Fibroblast of skin of right biceps (primary cell): ENCODE measurements at regions not wholly inside any gene's neighbourhood (a gene's known extent, or its start where the extent isn't known, plus 50 kb on each side); places are given as distances from the start of the nearest gene placed in this dataset.
A peak's percentile ranks its signal among the peaks of the same experiment; 100 is the strongest.

ENCODE experiments used
- DNase-seq: peaks from one replicate; pipeline ENCODE4 v3.0.0-alpha.2; 2013

DNA sequence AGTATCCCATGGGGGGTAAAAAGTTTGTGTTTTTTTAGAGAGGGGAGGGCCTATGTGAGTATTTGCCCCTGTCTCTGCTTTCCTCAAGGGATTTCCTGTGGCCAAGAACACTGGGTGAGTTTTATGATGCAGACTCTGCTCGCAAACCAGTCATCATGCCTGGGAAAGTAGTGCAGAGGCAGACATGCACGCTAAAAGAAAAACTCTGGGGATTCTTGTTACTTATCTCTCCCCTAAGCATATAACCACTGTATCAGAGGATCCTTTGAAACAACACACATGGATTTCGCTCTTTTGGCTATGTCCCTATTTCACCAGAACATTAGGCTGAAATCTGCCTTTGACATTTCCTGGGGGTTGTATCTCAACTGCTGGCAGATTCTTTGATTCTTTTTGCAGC is 1845.8 kb upstream of the SEL1L start:
- peak; percentile 17 for DNase-seq

DNA sequence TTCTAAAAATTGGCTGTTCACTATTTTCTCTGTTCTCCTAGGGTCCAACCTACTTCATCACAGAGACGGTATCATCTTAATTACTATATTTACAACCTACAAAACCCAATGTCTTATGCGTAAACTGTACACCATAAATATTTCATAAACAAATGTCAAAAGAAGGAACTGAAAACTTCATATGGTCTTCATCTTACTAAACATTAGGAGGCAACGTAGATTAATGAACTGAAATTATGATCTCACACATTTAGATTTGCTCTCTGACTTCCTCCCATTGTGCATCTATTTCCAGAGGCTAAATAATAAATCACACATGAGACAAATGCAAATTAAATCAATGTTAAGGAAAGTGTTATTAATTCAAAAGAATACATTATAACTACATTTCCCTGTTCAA is 1850.6 kb upstream of the SEL1L start:
- no peak for DNase-seq

DNA sequence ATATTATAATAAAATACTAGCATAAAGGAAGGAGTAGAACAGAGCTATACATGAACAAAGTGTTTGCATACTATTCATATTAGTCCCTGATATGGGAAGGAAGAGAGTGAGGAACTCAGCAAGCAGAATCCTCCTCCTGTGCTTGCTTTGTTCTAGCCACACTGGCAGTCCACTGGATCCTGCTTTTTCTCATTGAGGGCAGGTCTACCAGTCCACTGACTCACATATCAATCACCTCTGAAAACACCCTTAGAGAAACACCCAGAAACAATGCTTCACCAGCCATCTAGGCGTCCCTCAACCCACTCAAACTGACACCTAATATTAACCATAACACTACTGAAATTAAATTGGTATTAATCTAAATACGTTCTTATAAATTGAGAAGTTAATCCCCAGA is 1861.7 kb upstream of the SEL1L start:
- no peak for DNase-seq

DNA sequence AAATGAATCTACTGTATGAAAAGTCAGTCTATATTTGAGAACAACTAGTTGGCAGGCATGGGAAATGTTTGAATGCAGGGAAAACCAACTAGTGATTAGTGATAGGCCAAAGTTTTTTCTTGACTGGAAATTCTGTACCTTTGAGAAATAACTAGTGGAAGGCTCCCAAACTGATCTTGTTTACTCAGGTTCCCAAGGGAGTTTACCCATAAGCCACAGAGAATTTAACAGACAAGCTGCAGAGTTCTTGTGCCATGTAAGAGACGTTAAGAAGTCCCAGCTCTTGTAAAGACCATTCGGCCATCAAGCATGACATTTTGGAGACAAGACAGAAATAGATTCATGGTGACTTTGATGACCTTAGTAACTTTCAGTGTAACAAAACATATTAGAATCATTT is 1882.8 kb upstream of the SEL1L start:
- peak; percentile 9 for DNase-seq

DNA sequence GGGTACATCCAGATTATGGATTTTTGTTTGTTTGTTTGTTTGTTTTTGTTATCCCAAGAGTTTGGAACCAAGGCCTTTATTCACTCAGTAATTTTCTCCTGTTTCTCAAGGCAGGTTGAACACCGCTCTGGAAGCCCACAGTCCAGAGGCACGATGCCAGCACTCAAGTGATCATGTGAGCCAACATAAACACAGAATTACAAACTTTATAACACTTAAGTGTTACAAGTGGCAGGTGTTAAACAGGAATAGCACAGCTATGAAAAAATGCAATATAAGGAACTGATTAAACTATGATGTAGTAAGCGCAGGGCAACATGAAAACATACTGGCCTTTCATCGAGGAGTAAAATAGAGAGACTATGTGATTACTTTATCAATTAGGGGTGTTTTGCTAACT is 1885.8 kb upstream of the SEL1L start:
- DNase-seq = no peak

DNA sequence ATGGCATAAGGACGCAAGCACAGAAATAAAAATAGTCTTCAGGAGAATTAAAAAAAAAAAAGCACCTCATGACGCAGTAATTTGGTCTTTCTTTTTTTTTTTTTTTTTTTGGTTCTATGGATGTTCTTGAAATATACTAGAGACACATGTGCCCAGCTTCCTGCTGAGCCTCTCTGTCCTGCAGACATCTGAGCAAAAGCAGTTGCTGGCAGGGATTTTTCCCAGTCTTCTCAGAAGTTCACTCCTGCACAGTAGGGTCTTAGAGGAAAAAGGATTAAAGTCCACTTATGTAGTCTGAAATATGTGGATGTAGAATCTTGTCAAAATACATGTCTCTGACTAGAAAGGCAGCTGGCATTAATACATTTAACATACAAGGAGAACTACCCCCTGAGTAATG is 1888.1 kb upstream of the SEL1L start:
- no peak for DNase-seq

DNA sequence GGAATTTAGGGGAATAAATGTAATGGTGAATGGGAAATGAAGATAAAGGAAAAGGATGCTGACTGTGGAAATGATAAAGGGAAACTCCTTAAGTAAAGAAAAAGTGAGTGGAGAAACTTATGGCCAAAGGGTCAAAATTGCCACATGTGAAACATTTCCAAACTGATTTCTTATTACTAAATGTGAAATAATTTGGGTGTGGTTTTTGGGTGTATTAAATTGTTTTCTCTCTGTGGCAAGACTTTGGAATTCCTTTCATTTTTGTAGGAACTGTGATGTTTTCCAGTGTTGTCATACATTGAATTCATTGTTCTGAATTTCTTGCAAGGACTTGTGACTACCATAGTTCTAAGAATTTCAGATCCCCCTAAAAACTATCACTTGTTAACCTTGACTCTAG is 1891.5 kb upstream of the SEL1L start:
- DNase-seq = peak; percentile 79

DNA sequence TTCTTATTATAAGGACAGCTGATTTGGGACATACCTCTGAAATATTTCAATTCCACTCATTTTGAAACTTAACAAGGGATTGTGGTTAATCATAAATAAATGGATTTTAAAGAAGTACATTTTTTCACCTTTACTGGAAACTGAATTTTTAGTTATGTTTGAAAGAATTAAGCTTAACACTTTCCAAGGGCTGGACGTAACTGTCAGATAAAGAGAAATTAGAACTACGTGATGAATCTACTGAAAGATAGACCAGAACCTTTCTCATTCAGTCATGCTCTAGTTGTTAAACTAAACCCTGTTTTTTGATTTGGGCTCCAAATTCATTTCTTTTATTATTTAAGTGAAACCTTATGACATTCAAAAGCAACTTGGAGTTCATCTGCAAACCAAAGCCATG is 1892.1 kb upstream of the SEL1L start:
- peak; percentile 43 for DNase-seq

DNA sequence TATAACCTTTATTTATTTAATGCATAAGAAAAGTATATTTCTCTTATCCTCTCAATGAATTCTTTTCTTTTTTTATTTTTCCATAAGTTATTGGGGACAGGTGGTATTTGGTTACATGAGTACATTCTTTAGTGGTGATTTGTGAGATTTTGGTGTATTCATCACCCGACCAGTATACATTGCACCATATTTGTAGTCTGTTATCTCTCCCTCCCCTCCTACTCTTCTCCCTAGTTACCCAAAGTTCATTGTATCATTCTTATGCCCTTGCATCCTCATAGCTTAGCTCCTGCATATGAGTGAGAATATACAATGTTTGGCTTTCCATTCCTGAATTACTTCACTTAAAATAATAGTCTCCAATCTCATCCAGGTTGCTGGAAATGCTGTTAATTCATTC is 1900.0 kb upstream of the SEL1L start:
- peak; percentile 33 for DNase-seq

DNA sequence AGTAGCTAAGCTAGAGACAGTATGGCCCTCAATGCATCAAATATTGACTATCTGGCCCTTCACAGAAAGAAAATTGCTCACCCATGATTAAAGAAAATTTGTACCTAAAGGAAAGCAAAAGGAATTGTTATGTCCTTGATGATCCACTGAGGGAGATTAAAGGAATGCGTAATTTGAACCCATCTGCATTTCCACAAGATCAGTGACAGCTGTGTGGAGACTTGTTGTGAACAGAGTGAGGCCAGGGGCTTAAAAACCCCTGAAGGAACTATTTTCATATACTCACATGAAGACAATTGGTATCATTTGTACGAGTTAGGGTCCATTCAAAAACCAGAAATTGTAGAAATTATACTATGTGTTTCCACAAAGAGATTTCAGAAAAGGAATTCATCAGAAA is 1908.1 kb upstream of the SEL1L start:
- no peak for DNase-seq

DNA sequence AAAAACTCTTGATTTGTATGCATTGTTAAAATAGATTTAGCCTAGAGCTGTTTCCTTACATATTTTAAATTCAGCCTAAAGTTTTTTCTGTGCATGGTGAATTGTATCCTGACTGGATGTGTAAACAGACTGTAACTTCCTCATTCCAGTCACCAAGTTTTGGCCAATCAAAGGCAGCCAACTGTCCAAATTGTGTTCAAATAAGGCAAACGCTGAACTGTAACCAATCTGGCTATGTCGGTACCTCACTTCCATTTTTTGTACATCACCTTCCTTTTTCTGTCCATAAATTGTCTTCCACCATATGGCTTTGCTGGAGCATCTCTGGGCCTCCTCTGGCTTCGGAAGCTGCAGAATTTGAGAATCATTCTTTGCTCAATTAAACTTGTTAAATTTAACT is 1921.9 kb upstream of the SEL1L start:
- DNase-seq = no peak

DNA sequence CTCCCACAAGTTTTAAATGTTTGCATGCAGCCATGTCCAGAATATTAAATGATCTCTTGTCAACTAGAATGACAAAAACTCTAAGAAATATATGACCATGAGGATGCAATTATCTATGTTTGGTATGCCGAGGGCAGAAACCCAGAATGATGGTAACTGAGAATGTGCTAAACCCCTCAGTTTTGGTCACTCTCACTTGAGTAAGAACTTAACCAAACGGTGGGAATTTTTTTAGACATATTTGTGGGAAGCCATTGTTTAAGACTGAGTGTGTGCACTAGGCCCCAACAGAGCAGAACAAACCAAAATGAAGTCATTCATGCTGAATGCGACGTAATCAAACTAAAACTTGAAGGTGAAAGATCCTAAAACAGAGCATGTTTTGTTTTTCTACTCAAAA is 1927.9 kb upstream of the SEL1L start:
- DNase-seq = peak; percentile 46

DNA sequence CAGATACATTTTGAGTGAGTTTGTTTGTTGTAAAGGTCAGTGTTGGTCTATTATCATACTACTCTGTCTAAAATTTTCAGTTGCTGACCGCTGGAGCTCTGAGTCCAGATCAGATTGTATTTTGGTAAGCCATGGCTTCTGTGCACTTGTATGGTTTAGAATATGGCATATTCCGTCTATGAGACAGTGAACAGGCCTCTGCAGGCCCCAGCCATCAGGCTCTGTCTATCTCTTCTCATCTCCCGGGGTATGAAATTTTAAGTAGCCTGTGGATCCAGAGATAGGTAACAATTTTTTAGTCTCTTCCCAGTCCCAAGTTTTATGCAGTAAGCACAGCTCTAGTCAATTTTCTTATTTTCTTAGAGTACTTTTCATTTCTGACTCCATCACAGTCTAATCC is 1929.1 kb upstream of the SEL1L start:
- no peak for DNase-seq

DNA sequence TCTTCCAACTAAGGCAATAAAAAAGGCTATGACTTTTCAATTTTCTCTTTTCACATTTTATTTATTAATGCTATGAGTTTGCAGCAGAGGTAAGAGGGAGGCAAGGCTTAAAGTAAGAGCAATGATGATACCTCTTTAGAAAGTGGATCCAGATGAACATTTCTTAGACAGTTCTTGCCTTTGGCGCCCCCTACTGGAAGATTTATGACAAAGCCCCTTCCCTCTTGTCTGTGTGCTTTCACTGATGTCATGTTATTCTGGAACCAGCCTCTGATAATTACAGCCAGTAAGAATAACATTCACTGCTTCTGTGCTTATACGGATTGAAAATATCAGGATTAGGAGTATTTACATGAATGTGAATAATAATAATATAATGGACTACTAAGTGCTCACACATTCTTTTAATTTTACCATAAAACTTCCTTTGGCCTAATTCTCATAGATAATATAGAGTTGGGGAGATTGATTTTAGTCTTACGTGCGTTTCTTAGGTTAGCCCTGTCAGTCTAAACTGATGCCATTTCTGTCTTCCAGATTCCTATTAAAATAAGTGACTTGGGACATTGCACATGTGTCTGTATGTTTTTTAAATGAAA is 1929.9 kb upstream of the SEL1L start:
- DNase-seq = peak; percentile 70

DNA sequence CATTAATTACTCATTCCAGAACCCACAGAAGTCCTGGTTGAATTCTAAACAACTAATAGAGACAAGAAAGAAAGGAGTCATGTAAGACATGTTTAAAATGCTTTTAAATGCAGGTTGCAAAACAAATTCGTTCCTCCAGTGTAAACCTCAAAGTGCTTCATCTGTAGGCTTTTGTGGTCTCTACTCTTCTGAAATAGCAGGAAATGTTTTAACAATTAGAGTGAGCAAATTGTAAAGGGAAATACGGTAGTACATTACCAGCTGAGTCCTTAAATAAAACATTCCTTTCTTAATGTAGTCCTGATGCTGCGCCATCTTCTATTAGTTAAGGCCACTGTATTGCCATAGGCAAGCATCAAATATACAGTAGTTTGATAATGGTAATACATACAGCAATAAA is 1934.2 kb upstream of the SEL1L start:
- peak; percentile 81 for DNase-seq

DNA sequence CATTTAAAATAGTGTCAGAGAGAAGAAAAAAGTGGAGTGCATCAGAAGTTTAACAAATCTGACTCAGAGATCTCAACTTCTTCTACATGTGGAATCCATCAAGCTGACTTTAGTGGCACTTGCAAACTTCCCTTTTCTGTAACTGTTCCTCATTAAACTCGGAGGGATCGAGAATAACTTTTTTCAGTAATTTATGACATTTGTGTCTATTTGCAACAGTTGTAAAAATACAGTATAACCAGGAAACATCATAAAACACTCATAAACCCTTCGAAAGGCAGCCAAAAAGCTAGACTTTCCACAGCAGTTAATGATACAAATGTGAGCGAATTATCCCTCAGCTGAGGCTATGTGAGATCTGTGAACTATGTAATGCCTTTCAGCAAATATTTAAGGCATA is 1936.8 kb upstream of the SEL1L start:
- DNase-seq = peak; percentile 88

DNA sequence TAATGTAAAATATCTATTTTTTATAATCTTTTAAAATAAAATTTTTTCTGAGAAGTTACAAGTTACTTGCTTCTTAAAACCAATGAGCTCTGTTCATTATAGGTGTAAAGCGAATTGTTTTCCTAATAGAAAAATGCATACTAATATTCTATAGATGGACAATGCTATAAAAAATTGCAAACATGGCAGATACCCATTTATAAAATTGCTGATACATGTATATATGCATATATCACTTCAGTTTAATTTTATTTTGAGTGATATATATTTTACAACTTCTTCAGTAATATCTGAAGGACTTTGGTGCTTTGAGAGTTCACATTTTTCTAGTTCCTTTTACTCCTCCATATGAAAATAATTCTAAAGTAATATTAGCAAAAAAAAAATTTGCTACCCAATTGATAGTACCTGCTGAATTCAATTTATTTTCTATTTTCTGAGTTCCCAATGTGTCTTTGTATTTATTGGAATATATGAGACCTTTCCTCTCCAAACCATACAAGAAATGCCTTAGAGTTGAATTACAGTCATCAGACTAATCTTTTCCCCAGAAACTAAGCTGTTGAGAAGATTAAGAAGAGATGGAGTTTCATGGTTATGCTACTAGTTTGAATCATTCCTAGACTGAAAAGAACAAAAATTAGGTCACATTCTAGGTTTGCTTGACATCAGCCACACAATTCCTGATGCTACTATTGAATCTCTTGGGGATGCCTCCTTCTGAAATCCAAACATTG is 1937.5 kb upstream of the SEL1L start:
- DNase-seq = peak; percentile 0

DNA sequence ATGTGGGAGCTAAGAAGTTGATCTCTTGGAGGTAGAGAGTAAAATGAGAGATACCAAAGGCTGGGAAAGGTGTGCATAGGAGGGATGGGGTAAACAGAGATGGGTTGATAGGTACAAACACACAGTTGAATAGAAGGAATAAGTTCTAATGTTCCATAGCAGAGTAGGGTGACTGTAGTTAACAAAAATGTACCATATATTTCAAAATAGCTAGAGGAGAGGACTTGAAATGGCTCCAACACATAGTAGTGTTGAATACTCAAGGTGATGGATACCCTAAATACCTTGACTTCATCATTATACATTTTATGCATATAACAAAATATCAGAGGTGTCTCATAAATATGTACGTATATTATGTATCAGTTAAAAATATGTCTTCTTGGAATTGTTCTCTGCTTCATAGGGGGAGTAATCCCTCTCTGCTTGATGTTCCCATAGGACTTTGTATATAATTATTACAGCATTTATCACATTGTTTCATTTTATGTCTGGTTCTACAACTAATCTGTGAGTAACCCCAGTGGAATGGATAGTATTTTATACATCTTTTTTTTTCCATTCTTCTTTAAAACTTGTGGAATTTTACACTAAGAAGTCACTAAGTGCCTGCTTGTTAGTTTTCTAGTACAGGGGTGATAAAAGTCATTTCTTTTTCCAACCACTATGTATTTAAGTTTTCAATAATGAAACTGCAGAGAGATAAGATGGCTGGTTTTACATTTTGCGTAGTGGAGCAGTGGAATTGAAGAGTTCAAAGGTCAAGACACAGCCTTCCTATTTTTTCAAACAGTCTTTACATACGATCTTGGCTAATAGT is 1940.0 kb upstream of the SEL1L start:
- peak; percentile 83 for DNase-seq

DNA sequence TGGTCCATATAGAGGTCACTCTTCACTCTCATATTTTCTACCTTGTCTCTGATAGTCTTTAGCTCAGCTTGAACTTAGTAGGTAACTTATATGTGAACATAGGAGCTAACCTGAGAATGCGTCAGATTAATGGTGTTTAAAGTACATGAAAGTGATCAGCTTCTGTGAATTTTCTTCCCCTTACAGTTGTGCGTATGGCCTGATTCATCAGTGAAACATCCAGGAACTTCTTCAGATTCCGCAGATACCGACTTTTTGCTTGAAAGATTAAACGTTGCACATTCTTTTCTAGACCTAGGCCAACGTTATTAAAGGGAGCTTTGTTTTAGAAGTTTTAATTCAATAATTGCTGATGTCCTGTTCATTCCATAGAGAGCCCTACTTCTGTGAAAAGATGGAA is 1945.1 kb upstream of the SEL1L start:
- DNase-seq = peak; percentile 48

DNA sequence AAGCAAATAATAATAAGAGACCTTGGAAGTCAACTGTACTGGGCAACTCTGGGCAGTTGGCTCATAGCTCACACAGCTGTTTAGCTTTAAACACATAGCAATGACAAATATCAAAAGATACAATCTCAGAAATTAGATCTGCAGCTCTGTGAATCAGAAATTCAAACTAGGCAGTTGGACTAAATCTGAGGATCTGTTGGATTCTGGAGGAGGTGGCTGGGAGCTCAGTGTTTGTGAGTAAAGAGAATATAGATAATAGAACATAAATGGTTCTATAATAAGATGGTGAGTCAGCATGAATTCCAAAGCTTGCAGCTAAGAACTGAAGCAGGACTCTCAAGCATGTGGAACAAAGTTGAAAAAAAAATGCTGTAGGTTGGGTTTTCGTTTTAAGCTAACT is 1949.4 kb upstream of the SEL1L start:
- DNase-seq = peak; percentile 77

DNA sequence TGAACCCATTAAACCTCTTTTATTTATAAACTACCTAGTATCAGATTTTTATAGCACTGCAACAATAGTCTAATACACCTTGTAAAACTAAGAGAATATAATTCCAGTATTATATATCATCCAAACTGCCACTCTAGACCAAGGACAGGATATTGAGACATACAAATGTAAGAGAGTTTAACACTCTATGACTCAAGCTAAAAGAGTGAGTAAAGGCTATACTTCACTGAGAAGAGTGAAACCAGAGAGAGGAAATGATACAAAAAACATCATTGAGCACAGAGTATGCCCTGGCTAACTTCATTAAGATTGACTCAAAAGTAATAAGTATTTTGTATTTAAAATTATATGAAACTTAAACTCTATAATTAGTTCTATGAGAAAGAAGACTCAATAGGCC is 1951.9 kb upstream of the SEL1L start:
- peak; percentile 36 for DNase-seq

DNA sequence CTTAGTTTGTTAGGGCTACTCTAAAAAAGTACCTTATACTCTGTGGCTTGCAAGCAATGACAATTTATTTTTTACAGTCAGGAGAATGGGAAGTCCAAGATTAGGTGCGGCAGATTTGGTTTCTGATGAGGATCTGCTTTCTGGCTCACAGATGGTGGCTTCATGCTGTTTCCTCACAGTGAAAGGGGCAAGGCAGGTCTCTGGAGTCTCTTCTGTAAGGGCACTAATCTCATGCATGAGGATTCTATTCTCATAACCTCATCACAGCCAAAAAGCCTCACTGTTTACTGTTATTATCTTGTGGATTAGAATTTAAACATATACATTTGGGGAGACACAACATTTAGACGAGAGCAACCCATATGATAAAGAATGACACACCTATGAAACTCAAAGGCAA is 1957.4 kb upstream of the SEL1L start:
- no peak for DNase-seq

DNA sequence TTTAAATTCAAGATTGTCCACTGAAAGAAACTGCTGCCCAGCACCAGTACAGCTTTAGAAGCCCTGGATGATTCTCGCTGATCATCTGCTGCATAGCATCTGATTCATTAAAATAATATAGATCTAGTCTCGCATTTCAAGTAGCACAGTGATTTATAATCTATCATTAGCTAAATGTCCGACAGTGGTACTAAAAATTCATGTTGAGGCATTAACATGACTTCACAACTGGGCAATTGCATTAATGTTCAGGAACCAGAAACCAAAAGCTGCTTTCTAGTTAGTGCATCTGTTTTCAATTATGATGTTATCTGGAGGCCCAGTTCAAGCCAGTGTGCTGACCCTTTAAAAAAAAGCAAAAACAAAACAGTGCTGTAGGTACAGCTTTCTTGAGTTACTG is 1987.2 kb upstream of the SEL1L start:
- peak; percentile 81 for DNase-seq

DNA sequence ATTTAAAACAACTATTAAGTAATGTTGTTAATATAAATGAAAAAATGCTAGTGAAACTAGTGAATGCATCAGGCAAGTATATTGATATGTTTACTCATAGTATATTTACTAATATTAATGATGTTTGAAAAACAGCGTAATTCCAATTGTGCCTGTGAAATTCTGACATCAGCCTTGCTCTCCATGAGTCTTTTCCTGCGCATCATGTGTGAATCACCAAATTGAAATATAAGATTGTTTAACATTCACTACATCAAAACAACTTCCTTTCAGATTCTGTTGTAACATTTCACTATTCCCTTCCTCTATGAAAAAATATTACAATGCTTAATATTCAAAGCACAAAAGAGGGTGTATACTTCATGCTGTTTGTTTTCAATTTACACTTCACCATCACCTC is 1995.9 kb upstream of the SEL1L start:
- DNase-seq = no peak
